CD4-positive, alpha-beta T cell treated with Interferon gamma for 1 hour (primary cell): ENCODE measurements at regions not wholly inside any gene's neighbourhood (a gene's known extent, or its start where the extent isn't known, plus 50 kb on each side); places are given as distances from the start of the nearest gene placed in this dataset.

Experiments
- DNase-seq: peaks from one replicate; pipeline ENCODE4 v3.0.0-alpha.2; 2020

GRCh38 chr18:37787452-37787851 lies 221.9 kb upstream of the CELF4 start:
- DNase-seq = no peak

- no peak for DNase-seq
Measured at GRCh38 chr18:37783771-37784170, 218.2 kb upstream of the CELF4 start.

- DNase-seq = no peak
Measured at GRCh38 chr18:37779220-37779619, 213.6 kb upstream of the CELF4 start.

- no peak for DNase-seq
Measured at GRCh38 chr18:37778417-37779165, 213.0 kb upstream of the CELF4 start.

- DNase-seq = no peak
Measured at GRCh38 chr18:37769826-37770225, 204.2 kb upstream of the CELF4 start.

GRCh38 chr18:37764541-37765288 lies 199.1 kb upstream of the CELF4 start:
- no peak for DNase-seq

GRCh38 chr18:37762076-37762621 lies 196.6 kb upstream of the CELF4 start:
- no peak for DNase-seq

GRCh38 chr18:37754141-37754540 lies 188.5 kb upstream of the CELF4 start:
- DNase-seq = no peak

- no peak for DNase-seq
Measured at GRCh38 chr18:37742436-37742835, 176.8 kb upstream of the CELF4 start.

GRCh38 chr18:37741032-37741623 lies 175.5 kb upstream of the CELF4 start:
- no peak for DNase-seq

GRCh38 chr18:37734406-37734805 lies 168.8 kb upstream of the CELF4 start:
- DNase-seq = no peak

- DNase-seq = no peak
Measured at GRCh38 chr18:37729716-37730115, 164.1 kb upstream of the CELF4 start.

GRCh38 chr18:37724206-37724605 lies 158.6 kb upstream of the CELF4 start:
- no peak for DNase-seq

- no peak for DNase-seq
Measured at GRCh38 chr18:37721544-37722522, 156.2 kb upstream of the CELF4 start.

GRCh38 chr18:37720663-37721062 lies 155.1 kb upstream of the CELF4 start:
- no peak for DNase-seq

- no peak for DNase-seq
Measured at GRCh38 chr18:37717656-37718055, 152.1 kb upstream of the CELF4 start.

- no peak for DNase-seq
Measured at GRCh38 chr18:37717098-37717497, 151.5 kb upstream of the CELF4 start.

- DNase-seq = no peak
Measured at GRCh38 chr18:37716106-37716735, 150.6 kb upstream of the CELF4 start.

- DNase-seq = no peak
Measured at GRCh38 chr18:37714691-37715090, 149.1 kb upstream of the CELF4 start.

- DNase-seq = no peak
Measured at GRCh38 chr18:37712776-37713175, 147.2 kb upstream of the CELF4 start.

GRCh38 chr18:37711766-37712505 lies 146.3 kb upstream of the CELF4 start:
- DNase-seq = no peak
